ENCODE measurements at regions not wholly inside any gene's neighbourhood (a gene's known extent, or its start where the extent isn't known, plus 50 kb on each side); places are given as distances from the start of the nearest gene placed in this dataset.

DNA sequence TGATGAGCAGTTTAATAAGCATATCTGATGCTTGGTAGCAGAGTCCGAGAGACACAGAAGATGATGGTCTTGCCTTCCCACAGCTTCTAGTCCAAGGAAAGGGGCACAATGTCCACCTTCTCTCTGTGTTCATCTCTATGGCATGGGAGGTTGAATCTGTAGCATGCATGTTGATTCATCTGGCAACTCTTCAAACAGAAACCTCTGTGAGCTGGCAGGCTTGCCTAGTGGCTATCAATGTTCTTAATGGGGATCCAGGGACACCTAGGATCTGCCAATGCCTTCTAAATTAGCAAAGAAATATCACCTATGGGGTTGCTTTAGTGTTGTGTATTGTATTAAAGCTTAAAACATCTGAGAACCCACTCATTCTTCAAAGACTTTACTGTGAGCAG, 170.8 kb downstream of the INO80D start:
- TF ChIP-seq POLR2AphosphoS5 (IDR thresholded peaks at IDR 0.05; ENCODE audit: insufficient read depth, low read depth, low read length) (no peak), POLR2A (IDR thresholded peaks at IDR 0.05; ENCODE audit: low read depth, low read length) (no peak), MYC (IDR thresholded peaks at IDR 0.05; ENCODE audit: low read depth, low read length) (no peak), EZH2 (IDR thresholded peaks at IDR 0.05; ENCODE audit: borderline replicate concordance, low read depth, low read length, severe bottlenecking) (no peak)
- TF ChIP-seq, protein P1, sequence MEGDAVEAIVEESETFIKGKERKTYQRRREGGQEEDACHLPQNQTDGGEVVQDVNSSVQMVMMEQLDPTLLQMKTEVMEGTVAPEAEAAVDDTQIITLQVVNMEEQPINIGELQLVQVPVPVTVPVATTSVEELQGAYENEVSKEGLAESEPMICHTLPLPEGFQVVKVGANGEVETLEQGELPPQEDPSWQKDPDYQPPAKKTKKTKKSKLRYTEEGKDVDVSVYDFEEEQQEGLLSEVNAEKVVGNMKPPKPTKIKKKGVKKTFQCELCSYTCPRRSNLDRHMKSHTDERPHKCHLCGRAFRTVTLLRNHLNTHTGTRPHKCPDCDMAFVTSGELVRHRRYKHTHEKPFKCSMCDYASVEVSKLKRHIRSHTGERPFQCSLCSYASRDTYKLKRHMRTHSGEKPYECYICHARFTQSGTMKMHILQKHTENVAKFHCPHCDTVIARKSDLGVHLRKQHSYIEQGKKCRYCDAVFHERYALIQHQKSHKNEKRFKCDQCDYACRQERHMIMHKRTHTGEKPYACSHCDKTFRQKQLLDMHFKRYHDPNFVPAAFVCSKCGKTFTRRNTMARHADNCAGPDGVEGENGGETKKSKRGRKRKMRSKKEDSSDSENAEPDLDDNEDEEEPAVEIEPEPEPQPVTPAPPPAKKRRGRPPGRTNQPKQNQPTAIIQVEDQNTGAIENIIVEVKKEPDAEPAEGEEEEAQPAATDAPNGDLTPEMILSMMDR (IDR thresholded peaks at IDR 0.05; ENCODE audit: extremely low read depth in 1 of 2, insufficient read depth in 1 of 2, low read depth in 1 of 2, low read length in 2 of 2): no peak

All from endothelial cell of umbilical vein (primary cell).